ENCODE measurements at regions not wholly inside any gene's neighbourhood (a gene's known extent, or its start where the extent isn't known, plus 50 kb on each side); places are given as distances from the start of the nearest gene placed in this dataset.

- DNase-seq (ENCODE audit: low read depth in 1 of 2, low spot score in 1 of 2), result no peak
Measured at GRCh38 chr4:123737156-123737555, 340.6 kb downstream of the SPRY1 start.

DNA sequence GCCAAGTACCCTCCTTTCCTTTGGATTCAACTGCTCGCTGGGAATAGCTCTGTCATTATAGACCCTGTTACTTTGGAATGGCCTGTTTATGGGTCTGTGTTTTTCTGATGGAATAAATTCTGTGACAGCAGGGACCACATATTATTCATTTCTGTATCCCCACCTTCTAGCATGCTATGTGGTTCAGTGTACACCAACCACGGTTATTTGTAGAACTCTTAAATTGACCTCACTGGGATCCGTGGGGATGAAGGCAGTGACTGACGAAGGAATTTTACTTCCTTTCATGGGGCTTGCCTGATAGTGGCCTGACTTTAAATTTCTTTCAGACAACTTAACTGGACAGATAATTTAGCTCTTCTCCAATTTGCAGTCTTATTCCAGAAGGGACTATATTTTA, 343.2 kb downstream of the SPRY1 start:
- no peak for DNase-seq (ENCODE audit: low read depth in 1 of 2, low spot score in 1 of 2)

- no peak for DNase-seq (ENCODE audit: low read depth in 1 of 2, low spot score in 1 of 2)
Measured at GRCh38 chr4:123740236-123740635, 343.6 kb downstream of the SPRY1 start.

GRCh38 chr4:123741906-123742305, 345.3 kb downstream of the SPRY1 start:
- no peak for DNase-seq (ENCODE audit: low read depth in 1 of 2, low spot score in 1 of 2)

GRCh38 chr4:123743848-123744247, 347.3 kb downstream of the SPRY1 start:
- no peak for DNase-seq (ENCODE audit: low read depth in 1 of 2, low spot score in 1 of 2)

GRCh38 chr4:123744664-123745290, 348.2 kb downstream of the SPRY1 start:
- DNase-seq (ENCODE audit: low read depth in 1 of 2, low spot score in 1 of 2), result no peak

DNA sequence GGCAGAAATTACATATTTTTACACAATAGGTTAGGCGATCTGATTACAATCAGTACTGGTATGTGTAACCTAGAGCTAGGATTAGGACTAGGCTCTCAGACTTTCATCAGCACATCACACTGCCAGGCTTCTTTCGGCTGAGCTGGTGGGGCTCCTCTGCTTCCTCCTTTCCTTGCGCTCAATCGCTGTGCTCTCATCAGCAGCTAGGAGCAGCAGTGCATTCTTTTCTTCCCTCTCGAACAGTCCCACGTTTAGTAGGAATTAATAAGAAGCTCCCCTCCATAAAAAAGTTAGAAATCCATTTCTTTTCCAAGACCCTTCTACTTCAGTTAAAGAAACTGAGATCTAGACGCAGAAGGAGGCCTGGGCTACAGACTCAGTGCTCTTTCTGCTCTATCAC, 350.4 kb downstream of the SPRY1 start:
- no peak for DNase-seq (ENCODE audit: low read depth in 1 of 2, low spot score in 1 of 2)

- DNase-seq (ENCODE audit: low read depth in 1 of 2, low spot score in 1 of 2), result no peak
Measured at GRCh38 chr4:123748806-123749205, 352.2 kb downstream of the SPRY1 start.

- DNase-seq (ENCODE audit: low read depth in 1 of 2, low spot score in 1 of 2), result no peak
Measured at GRCh38 chr4:123749383-123749782, 352.8 kb downstream of the SPRY1 start.

- DNase-seq (ENCODE audit: low read depth in 1 of 2, low spot score in 1 of 2), result no peak
Measured at GRCh38 chr4:123750044-123750443, 353.4 kb downstream of the SPRY1 start.

- DNase-seq (ENCODE audit: low read depth in 1 of 2, low spot score in 1 of 2), result no peak
Measured at GRCh38 chr4:123755655-123756054, 359.1 kb downstream of the SPRY1 start.

DNA sequence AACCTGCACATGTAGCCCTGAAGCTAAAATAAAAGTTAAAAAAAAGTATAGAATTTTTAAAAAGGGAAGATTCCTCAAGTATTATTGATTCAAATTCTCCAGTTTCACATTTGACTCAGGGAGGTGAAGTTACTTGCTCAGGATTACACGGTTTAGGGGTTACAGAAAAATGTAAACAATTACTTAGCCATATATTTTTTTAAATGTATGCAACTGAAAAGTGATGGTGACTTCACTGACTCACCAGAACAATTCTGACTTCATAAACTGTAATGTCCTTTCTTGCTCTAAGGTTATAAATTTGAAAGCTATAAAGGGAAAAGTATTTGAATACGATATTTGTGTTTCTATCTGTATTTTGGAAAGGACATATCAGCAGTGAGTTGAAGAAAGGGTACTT, 371.2 kb downstream of the SPRY1 start:
- DNase-seq (ENCODE audit: low read depth in 1 of 2, low spot score in 1 of 2), result no peak

DNA sequence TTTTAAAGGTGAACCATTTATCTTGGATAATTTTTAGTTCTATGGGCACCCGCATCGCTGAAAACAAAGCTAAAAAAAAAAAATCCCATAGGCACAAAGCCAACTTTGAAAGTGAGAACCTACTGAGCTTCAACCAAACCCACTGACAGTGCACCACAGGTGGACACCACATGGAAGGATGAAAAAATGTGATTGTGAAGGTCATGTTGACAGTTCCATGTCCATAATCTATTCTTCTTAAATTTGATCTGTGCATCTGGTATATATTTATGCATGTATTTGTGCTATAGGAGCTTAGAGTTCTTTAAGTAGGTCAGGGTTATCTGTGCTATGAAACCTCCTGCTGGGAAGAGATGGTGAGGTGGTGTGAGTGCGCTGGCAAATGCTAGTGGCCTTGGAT, 374.3 kb downstream of the SPRY1 start:
- no peak for DNase-seq (ENCODE audit: low read depth in 1 of 2, low spot score in 1 of 2)

GRCh38 chr4:123776267-123776666, 379.7 kb downstream of the SPRY1 start:
- DNase-seq (ENCODE audit: low read depth in 1 of 2, low spot score in 1 of 2), result no peak

DNA sequence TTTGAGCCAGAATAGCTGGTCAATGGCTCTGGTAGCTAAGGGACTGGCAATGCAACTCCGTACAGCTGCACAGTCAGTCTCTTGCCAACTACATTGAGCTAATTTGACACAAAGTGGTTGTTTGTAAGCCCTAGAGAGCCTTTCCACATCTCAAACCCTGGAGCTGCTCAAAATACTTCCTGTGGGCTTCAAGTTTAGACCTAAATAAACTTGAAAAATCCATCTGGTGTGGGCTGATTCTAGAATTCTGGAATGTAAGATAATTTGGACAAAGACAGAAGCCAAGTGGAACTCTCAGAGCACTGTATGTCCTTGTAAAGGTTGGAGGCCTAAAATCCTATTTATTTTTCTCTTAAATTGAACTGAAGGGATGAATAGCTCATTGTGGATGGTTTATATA, 380.8 kb downstream of the SPRY1 start:
- no peak for DNase-seq (ENCODE audit: low read depth in 1 of 2, low spot score in 1 of 2)

- no peak for DNase-seq (ENCODE audit: low read depth in 1 of 2, low spot score in 1 of 2)
Measured at GRCh38 chr4:123783151-123783790, 386.7 kb downstream of the SPRY1 start.

DNA sequence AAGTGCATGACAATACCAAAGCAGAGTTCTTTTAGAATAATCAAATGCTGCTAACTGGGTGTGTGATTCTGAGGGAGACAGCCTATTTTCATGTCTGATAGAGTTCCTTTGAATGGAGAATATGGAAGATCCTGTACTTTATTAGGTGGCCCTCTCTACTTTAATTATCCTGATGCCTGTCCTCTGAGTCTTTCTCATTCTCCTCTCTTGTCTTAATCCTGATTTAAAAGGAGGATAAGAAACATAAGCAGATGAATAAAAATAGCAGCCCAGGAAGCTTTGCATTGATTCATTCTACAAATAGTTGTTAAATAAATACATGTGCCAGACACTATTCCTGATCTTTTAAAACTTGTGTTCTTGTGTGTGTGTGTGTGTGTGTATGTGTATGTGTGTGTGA, 387.3 kb downstream of the SPRY1 start:
- DNase-seq (ENCODE audit: low read depth in 1 of 2, low spot score in 1 of 2), result no peak

GRCh38 chr4:123784626-123785025, 388.0 kb downstream of the SPRY1 start:
- DNase-seq (ENCODE audit: low read depth in 1 of 2, low spot score in 1 of 2), result no peak

DNA sequence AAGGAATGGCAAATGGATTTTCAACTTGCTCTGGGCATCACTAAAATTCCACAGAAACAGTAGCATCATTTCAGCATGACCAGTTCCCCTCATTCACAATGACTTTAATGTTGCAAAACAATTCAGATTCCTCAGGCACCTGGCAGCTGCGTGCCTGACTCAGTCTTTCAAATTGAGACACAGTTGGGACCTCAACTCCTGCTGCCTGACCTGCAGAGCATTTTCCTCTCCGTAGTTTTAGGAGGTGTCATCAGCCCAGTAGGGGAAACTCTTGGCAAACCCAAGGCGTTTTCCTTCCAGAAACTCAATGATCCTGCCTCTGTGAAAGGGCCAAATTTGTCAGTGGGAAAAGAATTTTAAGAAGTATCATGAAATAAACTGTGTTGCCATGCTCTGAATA, 388.9 kb downstream of the SPRY1 start:
- no peak for DNase-seq (ENCODE audit: low read depth in 1 of 2, low spot score in 1 of 2)

DNA sequence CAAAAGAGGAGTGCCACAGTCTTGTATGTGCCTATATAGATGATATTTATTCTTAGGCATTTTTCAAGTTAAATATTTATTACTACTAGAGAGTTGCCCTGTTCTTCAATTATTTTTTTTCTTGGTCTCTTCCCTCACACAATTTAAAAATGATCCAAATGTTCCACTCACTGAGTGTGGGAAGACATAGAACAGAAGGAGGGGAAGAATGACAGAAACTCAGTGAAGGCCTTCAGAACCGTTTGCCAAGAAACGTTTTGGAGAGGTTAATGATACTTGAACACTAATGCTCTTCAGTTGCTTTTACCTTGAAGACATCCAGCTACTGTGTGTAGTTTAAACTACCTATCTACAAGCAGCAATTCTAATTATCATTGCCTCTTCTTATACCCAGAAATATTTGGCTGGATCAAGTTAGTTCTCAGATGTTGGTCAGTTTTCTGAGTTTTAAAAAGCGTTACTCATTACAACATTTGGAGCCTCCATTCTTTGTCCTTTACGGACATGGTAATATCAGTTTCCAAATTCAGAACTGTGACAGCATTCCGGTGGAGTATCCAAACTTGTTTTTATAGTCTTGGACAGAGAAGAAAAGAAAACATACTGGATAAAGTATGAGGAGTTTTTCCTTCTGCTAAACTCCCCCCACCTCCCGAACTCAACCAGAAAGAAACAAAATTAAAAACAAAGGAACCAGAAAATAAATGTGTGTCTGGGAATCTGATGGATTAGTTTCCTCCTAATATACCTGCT, 389.7 kb downstream of the SPRY1 start:
- no peak for DNase-seq (ENCODE audit: low read depth in 1 of 2, low spot score in 1 of 2)

GRCh38 chr4:123786920-123787319, 390.3 kb downstream of the SPRY1 start:
- no peak for DNase-seq (ENCODE audit: low read depth in 1 of 2, low spot score in 1 of 2)

GRCh38 chr4:123787512-123788080, 391.0 kb downstream of the SPRY1 start:
- DNase-seq (ENCODE audit: low read depth in 1 of 2, low spot score in 1 of 2), result no peak
